ENCODE measurements at regions not wholly inside any gene's neighbourhood (a gene's known extent, or its start where the extent isn't known, plus 50 kb on each side); places are given as distances from the start of the nearest gene placed in this dataset.

- TF ChIP-seq CTCF (IDR thresholded peaks at IDR 0.05; ENCODE audit: extremely low read depth in 1 of 2, insufficient read depth in 1 of 2, low read depth in 1 of 2, low read length in 2 of 2), result peak; percentile 27 to 47
- no peak for TF ChIP-seq MYC (IDR thresholded peaks at IDR 0.05; ENCODE audit: low read depth, low read length)
- TF ChIP-seq POLR2A (IDR thresholded peaks at IDR 0.05; ENCODE audit: low read depth, low read length), result no peak
- TF ChIP-seq MAX (IDR thresholded peaks at IDR 0.05; ENCODE audit: insufficient read depth, insufficient read length), result no peak
- no peak for TF ChIP-seq POLR2AphosphoS5 (IDR thresholded peaks at IDR 0.05; ENCODE audit: insufficient read depth, low read depth, low read length)
- TF ChIP-seq EZH2 (IDR thresholded peaks at IDR 0.05; ENCODE audit: borderline replicate concordance, low read depth, low read length, severe bottlenecking), result no peak
- TF ChIP-seq GATA2 (IDR thresholded peaks at IDR 0.05; ENCODE audit: insufficient read depth, insufficient read length, low read depth, low read length), result no peak
- TF ChIP-seq FOS (IDR thresholded peaks at IDR 0.05; ENCODE audit: borderline replicate concordance, insufficient read depth, low read length), result no peak
Measured at GRCh38 chr20:50380697-50381040, 129.5 kb upstream of the PTPN1 start.

Measured in endothelial cell of umbilical vein (primary cell).